HPDE6-E6E7 (cell line): ENCODE measurements at regions not wholly inside any gene's neighbourhood (a gene's known extent, or its start where the extent isn't known, plus 50 kb on each side); places are given as distances from the start of the nearest gene placed in this dataset.

ENCODE experiments used
- DNase-seq: peaks from one replicate; pipeline ENCODE4 v3.0.0; 2011; ENCODE audit warnings: missing footprints; ENCODE audit errors: extremely low spot score

- DNase-seq, result no peak
Measured at GRCh38 chr4:11773798-11774197, 345.1 kb upstream of the HS3ST1 start.

DNA sequence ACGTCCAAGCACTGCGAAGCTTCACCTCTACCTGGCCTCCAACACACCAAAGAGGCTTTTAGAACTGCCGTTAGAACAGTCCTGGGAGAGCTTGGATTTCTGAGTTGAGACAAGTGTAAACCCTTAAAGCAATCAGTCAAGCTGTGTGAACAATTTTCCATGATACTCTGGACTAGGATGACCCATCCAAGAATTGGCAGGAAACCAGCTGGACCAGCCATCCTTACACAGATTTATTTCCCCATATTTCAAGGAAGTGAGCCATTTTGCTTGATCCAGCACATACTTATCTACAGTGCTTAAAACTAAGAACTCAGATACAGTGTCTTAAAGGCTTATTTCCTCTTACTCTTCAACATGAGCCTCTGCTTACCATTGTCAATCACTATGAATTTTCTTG is 340.7 kb upstream of the HS3ST1 start:
- DNase-seq, result no peak

DNA sequence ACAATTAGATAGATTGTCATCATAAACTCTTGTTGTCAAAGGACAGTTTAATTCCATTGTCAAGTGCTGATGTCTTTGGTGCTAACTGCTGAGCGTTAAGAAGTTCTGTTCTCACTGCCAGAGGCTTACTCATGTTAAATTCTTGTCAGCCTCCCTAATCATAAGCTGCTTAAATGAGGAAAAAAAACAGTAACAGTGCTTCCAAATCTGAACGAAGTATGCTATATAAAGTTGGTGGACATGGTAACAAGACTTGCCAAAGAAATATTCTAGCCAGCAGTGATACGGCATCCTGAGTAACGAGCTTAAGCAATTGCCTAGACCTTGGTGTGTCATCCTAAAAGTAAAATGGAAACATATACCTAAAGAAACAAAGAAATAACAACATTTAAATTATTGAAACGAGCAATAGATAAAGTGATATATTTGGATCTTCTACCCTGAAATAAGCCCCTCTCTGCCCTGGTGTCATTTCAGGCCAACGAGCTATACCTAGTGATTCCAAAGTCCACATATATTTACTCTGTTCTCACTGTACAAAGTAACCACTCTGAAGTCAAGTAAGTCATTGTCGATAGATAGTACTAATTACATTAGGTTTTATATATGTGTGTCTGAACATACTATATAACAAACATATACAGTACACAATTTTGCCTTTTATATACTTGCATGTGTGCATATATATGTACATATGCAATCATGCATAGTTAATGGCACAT is 339.7 kb upstream of the HS3ST1 start:
- no peak for DNase-seq

DNA sequence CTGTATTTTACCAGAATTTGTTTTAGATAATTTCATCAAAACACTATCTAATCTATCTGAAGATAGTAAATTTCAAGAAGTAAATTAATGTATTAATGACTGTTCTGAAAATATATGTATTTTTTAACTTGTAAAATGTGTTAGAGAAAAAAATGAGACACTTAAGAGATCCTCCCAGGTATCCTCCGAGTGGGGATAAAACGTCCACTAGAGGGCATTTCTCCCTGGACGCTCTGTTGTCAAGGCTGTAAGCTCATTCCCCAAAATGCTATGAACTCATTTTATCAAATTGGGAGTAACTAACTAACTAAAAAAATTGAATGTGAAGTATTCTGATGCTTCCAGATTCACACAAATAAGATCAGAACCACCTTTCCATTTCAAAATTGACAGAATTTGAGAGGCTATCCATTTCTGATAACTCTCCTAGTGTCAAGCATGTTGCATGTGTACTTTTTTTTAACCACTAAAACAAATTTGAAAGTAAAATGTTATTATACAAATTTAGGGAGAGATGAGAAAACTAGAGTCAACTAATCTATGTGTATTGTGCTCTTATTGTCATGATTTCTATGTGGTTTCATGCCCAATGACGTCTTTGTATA is 337.3 kb upstream of the HS3ST1 start:
- DNase-seq, result peak; percentile 31

- peak; percentile 37 for DNase-seq
Measured at GRCh38 chr4:11748164-11748872, 319.6 kb upstream of the HS3ST1 start.

- DNase-seq, result no peak
Measured at GRCh38 chr4:11746734-11747133, 318.0 kb upstream of the HS3ST1 start.

DNA sequence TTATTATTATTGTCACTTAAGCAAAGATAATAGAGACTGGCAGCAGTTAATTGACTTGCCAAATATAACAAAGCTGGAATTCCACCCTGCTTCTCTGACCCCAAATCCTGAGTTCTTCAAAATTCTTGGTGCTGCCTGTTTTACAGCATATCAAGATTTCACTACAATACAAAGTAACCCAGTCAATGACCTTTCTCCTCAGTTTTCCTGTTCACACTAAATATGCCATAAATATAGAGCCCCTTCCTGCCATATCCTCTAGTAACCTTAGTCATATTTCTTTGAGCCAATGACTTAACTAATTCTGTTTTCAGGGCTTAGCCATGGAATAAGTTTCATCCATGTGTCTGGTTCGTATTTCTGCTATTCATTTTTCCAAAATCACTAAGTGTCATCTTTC is 315.3 kb upstream of the HS3ST1 start:
- no peak for DNase-seq

- no peak for DNase-seq
Measured at GRCh38 chr4:11743236-11743635, 314.5 kb upstream of the HS3ST1 start.

DNA sequence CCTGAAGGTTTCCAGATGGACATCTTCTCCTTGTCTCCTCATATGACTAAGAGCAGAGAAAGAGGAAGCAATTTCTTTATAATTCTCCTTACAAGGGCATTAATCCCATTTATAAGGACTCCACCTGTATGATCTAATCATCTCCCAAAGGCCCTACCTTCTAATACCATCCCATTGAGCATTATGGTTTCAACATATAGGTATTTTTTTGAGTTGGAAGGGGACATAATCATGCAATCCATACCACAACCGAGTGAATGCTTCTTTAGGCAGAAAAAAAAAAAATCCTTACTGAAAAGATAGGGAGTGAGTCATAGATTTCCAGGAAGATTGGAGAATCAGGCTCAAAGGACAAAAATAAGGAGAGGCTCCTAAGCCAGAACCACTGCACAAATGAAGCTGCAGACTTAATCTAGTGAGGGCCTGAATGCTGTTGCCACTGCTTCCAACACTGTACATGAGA is 312.5 kb upstream of the HS3ST1 start:
- DNase-seq, result no peak

GRCh38 chr4:11739992-11740391 is 311.3 kb upstream of the HS3ST1 start:
- DNase-seq, result no peak

DNA sequence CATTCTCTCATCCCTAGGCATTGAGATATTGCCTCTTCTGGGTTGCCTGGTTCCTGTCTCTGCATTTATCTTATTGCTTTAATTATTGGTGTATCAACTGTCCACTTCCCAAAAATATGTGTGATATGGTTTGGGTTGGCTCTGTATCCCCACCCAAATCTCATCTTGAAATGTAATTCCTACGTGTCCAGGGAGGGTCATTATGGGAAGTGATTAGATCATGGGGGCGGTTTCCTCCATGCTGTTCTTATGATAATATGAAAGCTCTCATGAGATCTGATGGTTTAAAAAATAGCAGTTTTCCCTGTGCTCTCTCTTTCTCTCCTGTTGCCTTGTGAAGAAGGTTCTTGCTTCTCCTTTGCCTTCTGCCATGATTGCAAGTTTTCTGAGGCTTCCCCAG is 308.3 kb upstream of the HS3ST1 start:
- no peak for DNase-seq

DNA sequence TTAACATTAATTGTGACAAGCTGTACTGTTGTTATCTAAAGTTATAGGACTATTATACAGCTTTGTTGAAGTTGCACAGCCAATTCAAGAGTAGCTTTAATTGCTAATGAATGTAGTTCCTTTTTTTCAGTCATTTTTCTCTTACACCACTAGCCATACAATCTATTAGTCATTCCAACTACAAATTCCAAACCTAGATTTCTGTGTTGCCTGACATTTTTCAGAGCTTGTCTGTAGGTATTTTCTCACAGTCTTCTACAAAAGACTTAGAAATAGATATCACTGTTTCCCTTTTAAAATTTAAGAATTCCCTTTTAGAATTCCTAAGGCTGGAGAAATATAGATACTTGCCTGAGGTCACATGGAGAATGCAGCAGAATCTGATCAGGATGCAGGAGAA is 307.0 kb upstream of the HS3ST1 start:
- DNase-seq, result no peak

DNA sequence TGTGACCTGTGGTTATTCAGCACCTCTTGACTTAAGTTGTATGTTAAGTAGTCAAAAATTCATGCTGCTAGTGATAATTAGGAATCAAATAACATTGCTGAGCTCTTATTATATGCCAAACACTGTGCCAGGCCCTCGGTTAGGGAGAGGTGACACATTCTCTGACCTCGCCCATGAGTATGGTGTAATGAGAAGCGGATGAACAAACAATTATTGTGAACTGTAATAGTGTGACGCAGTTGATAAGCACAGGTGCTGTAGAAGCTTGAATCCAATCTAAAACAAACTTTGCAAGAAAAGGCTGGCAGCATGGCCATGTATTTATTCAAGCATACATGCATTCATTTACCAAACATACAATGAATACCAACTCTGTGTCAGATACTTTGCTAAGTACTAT is 303.5 kb upstream of the HS3ST1 start:
- DNase-seq, result no peak

GRCh38 chr4:11730545-11730944 is 301.9 kb upstream of the HS3ST1 start:
- no peak for DNase-seq

DNA sequence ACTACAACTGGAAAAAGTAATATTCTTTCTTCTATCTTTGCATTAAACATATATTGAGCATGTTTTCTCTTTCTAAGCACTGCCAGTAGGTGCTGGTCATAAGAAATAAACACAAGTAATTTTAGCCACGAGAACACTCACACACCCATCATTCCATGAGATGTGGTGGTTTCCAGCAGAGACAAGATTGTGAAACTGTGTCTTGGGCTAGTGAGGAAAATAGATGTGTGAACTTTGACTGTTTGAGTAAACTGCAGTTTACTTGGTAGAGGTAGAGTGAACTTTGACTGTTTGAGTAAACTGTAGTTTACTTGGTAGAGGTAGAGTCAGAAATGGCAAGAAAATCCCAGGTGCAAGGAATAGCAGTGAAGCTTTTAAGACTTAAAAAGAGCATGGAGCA is 300.9 kb upstream of the HS3ST1 start:
- no peak for DNase-seq

DNA sequence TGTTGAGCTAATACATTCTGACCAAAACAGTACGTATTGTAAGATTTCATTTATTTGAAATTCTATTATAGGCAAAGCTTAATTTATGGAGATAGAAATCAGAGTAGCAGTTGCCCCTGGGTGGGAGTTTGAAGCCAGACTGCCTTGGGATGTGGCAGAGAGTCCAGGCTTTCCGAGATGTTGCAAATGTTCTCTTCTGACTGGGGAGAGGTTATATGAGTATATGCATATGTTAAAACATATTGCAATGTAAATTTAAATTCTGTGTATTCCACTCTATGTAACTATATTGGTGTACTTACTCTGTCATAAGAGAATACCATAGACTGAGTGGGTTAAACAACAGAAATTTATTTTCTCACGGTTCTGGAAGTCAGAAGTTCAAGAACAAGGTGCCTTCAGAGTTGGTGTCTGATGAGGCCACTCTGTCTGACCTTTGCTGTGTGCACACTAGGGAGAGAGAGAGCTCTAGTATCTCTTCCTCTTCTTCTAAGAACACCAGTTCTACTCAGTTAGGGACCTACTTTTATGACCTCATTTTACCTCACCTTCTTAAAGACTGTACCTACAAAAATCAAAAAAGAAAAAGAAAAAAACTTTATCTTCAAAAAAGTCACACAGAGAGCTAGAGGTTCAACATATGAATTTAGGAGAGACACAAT is 299.3 kb upstream of the HS3ST1 start:
- DNase-seq, result no peak

- no peak for DNase-seq
Measured at GRCh38 chr4:11724731-11725130, 296.0 kb upstream of the HS3ST1 start.

GRCh38 chr4:11722223-11722622 is 293.5 kb upstream of the HS3ST1 start:
- no peak for DNase-seq

GRCh38 chr4:11720292-11720691 is 291.6 kb upstream of the HS3ST1 start:
- DNase-seq, result peak; percentile 27

- no peak for DNase-seq
Measured at GRCh38 chr4:11719879-11720278, 291.2 kb upstream of the HS3ST1 start.

GRCh38 chr4:11715753-11716521 is 287.2 kb upstream of the HS3ST1 start:
- DNase-seq, result no peak
